Dermis microvascular lymphatic vessel endothelial cell (primary cell): ENCODE measurements at regions not wholly inside any gene's neighbourhood (a gene's known extent, or its start where the extent isn't known, plus 50 kb on each side); places are given as distances from the start of the nearest gene placed in this dataset.
A peak's percentile ranks its signal among the peaks of the same experiment; 100 is the strongest.

ENCODE experiments used
- DNase-seq, 2 donors: peaks; one replicate each; pipeline versions ENCODE4 v3.0.0 to v3.0.0-alpha.2; 2010; ENCODE audit warnings: low read depth in 2 of 2

- DNase-seq, result no peak
Measured at GRCh38 chr5:82850393-82850792, 226.8 kb downstream of the TMEM167A start.

GRCh38 chr5:82849885-82850284, 227.3 kb downstream of the TMEM167A start:
- DNase-seq, result no peak

GRCh38 chr5:82847562-82847961, 229.6 kb downstream of the TMEM167A start:
- no peak for DNase-seq

- no peak for DNase-seq
Measured at GRCh38 chr5:82839881-82840280, 237.3 kb downstream of the TMEM167A start.

- DNase-seq, result no peak
Measured at GRCh38 chr5:82835488-82835887, 241.7 kb downstream of the TMEM167A start.

- no peak for DNase-seq
Measured at GRCh38 chr5:82834151-82834550, 243.0 kb downstream of the TMEM167A start.

GRCh38 chr5:82833277-82833676, 243.9 kb downstream of the TMEM167A start:
- DNase-seq, result no peak

- no peak for DNase-seq
Measured at GRCh38 chr5:82832445-82832844, 244.7 kb downstream of the TMEM167A start.

- no peak for DNase-seq
Measured at GRCh38 chr5:82828211-82828610, 249.0 kb downstream of the TMEM167A start.

- DNase-seq, result no peak
Measured at GRCh38 chr5:82827651-82828050, 249.5 kb downstream of the TMEM167A start.

GRCh38 chr5:82822634-82822927, 254.6 kb downstream of the TMEM167A start:
- DNase-seq, result no peak

- DNase-seq, result peak in 1 of 2 donors; percentile 12
Measured at GRCh38 chr5:82821846-82822633, 255.2 kb downstream of the TMEM167A start.

- DNase-seq, result no peak
Measured at GRCh38 chr5:82820961-82821845, 256.0 kb downstream of the TMEM167A start.

GRCh38 chr5:82820188-82820587, 257.0 kb downstream of the TMEM167A start:
- DNase-seq, result no peak

GRCh38 chr5:82817897-82818676, 259.1 kb downstream of the TMEM167A start:
- no peak for DNase-seq

GRCh38 chr5:82816926-82817325, 260.3 kb downstream of the TMEM167A start:
- DNase-seq, result no peak

- no peak for DNase-seq
Measured at GRCh38 chr5:82815871-82816270, 261.3 kb downstream of the TMEM167A start.

GRCh38 chr5:82813861-82814260, 263.3 kb downstream of the TMEM167A start:
- no peak for DNase-seq

- DNase-seq, result no peak
Measured at GRCh38 chr5:82812575-82812974, 264.6 kb downstream of the TMEM167A start.

GRCh38 chr5:82811490-82811889, 265.7 kb downstream of the TMEM167A start:
- no peak for DNase-seq

GRCh38 chr5:82809420-82810143, 267.6 kb downstream of the TMEM167A start:
- DNase-seq, result no peak
